ENCODE measurements at regions not wholly inside any gene's neighbourhood (a gene's known extent, or its start where the extent isn't known, plus 50 kb on each side); places are given as distances from the start of the nearest gene placed in this dataset.

DNA sequence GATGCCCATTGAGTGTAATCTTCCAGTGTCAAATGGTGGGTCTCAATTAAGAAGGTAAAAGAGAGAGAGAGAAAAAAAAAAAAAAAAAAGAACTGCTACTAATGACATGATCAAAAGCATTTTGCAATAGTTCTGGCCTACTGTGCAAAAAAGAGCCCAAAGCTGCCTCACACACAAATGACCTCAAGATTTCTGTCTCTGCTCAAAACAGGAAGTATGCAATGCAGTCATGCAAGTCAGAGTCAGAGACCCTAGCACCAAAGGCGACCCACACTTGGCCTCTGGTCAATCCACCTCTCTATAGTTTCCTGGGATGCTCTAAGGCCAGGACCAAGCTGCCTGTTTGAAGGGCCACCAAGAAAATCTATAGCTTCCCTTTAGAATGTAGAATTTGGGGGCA is 323.5 kb downstream of the VPS13C start:
- no peak for DNase-seq

DNA sequence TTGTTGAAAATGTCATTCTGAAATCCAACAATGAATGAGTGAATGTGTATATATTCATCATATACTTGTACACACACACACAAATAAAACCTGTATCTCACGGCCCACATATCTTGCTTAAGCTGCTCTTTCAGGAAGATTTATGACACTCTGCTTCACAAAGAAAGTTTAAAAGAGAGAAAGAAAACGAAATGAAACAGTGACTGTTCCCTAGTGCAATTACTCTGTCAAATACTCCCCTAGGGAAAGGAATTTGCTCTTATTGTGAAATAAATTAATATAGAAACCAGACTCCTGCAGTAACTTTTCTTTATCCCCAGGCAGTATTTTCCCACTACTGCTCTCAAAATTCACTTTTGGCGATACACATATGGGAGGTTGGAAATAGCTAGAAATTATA is 329.1 kb downstream of the VPS13C start:
- DNase-seq = no peak

DNA sequence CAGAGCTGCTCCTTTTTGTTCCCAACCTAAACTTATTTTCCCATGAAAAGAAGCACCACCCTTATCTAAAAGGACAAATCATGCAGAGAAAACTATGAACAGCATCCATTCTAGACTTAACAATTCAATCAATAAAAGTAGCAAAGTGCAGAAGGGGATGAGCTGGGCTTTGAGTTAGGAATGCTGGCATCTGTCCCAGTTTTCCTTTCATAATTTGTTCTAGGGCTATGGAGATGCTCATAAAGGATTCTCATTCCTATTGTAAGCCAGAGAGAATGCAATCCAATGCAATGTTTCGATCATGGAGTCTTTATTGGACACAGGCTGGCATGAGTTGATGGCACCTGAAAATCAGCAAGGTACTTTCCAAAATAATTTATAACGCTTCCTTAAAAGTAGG is 330.6 kb downstream of the VPS13C start:
- no peak for DNase-seq

DNA sequence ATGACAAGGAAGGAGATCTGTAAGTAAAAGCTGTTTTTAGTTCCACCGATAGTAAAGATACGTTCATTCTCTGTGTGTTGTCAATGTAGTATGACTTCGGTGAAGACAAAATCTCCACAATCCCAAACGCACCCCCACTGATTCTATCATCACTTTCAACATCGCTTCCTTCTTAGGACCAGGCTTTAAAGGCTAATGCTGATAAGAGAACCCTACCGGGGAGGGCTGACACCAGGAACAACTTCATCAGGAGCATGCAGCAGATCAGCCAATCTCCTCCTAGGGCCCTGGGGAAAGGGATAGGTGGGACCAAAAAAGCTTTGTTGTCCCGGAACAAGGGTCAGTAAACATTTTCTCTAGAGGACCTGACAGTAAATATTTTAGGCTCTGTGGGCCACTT is 334.1 kb downstream of the VPS13C start:
- no peak for DNase-seq

DNA sequence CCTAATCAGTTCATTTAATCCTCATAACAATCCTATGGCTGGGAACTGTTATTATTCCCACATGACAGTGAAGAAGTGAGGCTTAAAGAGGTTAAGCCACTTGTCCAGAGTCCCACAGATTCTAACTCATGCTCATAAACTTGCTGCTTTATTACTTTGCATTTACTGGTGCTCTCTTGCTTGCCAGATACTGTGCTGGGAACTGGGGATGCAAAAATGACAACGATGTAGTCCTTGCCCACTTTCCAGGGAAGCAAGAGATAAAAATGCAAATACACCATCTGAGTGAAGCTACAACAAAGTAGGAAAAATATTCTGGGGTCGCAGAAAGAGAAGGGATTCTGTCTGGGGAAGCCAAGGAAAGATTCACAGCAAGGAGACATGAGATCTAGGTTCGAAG is 335.0 kb downstream of the VPS13C start:
- no peak for DNase-seq

DNA sequence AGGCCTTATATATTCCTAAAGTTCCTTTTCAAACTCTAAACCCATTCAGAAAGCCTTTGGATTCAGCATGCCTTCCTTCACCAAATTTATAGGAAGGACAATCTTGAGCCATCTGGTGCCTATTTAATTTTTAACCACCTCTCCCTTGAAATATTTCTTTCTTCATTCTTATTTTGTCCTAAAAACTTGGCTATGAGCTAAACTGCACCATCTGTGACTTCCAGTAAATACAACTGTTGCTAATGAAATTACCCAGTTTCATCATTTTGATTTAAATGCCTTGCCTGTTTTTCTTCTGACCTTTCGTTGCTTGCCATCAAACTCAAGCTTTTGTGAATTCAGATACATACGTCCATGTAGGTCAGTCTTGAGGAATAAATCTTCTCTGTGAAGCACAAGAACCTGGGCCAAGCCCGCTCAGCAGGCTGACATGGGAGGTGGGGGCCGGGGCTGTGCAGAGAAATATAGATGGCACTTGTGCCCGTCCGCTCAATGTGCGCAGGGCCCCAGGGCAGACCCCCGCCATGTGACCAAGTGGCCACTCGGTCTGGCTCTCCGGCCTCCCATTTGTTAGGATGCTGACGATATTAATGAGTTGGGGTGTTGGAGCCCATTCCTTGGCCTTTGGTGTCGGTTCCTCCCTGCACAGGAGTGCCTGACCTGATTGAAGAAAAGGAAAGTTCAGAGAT is 335.9 kb downstream of the VPS13C start:
- DNase-seq = no peak

DNA sequence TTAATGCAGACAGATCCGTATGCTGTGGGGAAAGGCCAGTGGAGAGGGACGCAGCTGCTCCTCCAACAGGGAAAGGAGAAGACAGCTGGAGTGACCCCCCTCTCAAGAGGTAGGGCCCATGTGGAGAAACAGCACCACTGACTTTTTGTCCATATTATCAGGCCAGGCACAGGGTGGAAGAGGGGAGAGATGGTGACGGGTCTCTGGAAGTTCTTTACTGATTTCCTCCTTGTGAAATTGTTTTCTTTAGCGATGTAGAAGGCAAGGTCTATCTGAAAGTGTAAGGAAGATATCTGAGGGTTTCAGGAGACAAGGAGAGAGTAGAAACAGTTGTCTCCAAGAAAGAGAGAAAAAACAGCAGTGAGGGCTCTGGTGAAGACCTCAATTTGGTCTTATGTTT is 338.8 kb downstream of the VPS13C start:
- no peak for DNase-seq

DNA sequence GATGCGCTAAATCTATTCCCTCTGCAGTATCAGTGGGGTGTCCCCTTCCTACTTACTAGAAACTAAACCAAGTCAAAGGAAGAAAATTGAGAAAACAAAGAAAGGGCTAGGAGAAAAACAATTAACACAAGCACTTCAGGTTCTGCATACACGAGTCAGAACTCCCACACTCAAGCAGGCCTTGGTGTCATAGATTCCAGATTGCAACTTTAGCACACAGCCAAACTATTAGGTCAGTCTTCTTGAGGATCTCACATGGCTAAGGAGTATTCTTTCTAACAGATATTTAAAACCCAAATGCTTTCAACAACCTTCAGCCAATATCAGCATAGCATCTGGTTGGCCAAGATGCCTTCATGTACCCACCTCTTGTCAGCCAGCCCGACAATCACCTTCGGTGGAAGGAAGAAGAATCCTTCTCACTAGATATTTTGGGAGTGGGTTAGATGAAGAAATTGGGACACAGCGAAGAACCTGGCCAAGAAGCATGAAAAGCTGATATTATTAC is 340.0 kb downstream of the VPS13C start:
- DNase-seq = no peak

DNA sequence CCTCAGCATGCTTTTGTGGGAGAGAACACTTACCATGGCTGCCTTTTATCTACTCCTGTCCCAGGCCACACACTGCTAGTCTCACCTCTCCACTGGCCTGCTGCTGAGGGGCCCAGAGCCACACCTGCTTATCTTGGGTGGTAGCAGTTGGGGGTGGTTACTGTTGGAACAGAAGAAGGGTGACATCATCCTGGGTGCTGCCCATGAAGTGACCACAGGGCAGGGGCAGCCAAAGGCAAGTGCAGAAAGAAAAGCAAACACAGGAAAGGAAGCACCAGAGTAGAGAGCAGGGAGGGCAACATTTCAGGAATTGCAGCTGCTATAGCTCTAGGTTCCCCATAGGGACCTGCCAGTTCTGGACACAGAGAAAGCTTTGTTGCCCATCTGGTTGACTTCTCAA is 345.2 kb downstream of the VPS13C start:
- DNase-seq = peak; percentile 54

DNA sequence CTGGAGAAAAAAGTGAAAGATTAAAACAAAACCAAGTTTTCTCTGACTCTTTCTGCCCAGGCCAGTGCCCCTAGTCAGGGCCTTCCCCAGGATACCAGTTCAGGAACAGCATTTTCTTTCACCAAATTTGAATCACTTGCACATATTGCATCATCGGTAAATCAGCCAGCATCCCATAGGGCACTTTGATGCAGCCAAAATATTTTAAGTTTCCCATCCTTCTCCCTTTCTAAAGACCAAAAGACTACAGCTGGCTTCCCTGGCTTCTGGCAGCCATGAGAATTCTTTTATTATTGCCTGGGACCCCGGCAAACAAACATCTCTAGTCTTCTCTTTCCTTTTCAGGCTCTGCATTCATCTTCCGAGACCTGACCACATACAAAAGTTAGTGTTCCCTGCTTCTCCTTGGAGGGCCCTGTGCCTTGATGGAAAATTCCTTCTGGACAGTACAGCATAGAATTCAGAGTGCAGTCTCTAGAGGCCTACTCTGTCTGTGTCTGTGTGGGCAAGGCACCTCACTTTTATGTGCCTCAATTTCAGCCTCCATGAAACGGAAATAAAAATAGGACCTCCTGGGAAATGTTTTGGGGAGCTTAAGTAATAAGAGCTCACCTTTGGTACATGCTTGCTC is 348.0 kb downstream of the VPS13C start:
- DNase-seq = no peak

DNA sequence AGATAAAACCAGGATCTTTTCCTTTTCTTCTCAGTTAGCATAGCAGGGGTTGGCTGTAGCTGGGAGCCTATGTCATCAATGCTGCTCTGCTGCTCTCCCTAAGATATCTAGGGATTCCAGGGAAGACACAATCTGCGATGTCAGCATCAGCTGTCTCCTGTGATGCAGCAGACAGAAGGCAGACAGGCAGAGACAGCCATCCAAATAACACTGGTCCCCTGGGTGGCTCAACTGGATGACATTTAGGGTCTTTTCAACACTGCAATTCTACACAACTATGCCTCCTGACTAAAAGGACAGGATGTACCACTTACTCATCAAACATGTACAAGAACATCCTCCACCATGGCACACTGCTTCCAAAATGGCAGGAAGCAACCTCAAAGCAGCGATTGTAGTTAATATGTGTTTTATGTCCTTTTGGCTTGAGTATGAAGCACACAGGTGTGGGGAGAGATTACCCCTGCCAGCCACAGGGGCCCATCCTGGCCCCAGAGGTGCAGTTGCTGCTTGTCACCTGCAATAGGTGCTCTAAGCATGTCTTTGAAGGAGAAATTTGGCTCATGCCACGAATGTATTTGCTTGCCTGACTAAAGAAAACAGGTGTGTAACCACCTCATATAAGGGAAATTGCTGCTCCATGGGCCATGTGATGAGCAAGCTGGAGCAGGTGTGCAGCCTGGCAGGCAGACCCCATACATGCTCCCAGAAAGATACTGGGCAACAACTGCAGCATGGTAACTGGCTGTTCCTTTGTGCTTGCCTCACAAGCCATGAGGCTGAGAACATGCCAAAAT is 357.8 kb downstream of the VPS13C start:
- DNase-seq = peak; percentile 71

DNA sequence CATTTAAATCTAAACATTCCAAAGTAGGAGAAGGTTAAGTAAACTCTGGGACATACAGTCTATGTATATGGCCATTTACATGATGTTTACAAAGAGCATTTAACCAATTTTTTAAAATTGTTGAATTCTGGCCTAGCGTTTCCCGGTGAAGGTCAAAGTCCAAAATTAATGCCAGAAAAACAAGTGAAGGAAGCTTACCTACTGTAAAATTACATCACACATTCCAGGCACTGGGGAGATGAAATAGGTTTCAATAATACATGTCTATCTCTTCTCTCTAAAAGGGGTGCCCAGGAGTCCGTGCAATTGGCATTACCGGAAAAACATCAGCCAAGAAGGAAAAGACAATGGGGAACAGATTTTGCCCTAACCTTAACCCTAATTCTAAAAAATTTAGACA is 358.8 kb downstream of the VPS13C start:
- DNase-seq = no peak

DNA sequence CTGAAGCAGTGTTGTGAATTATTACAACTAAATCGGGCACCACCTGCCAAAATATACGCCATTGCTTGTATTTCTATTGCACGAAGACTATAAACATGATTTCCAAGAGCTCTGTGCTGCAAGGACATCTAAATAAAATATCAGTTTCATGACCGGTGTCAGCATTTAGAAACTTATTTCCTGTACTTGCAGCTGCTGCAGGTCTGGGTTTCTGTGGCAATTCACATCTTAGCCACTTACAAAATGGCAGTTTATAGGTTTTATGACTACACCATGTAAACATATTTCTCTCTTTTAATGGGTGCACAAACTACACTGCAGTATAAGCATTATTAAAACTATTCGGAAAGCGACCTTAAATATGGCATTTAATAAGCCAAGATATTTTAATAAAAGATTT is 359.4 kb downstream of the VPS13C start:
- no peak for DNase-seq

DNA sequence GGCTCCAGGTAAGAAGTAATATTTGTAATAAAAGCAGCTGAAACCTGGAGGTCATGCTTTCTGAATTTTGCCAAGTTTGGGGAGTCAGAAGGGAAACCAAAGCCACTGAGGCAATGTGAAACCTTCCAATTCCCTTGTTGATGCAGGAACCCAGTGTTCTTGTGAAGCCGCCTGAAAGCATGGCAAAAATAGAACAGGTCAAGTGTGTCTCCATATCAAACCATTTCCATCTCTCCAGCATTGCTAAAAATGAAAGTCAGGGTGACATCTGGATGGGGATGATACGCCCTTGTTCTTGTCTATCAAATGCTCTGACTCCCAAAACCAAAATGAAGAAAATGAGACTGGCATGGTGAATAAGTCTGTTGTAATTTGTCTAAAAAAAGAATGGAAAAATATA is 362.5 kb downstream of the VPS13C start:
- no peak for DNase-seq

DNA sequence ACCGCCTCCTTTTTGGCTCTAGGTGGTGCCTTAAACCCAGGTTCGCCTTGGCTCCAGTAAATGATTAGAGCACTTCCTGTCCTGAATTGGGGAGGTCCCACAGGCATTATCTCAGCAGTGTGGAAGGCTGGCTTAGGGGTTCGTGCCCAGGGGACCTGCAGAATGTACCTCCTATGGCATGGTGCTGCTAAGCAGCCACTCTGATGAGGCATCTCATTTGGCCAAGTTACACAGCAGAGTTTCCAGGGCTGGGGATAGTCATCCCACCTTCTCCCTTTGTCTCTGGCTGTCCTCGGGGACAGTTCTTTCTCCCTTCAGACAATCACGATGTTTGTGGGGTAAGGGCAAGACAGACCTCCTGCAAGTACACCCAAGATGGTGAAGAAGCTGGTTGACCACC is 371.2 kb downstream of the VPS13C start:
- no peak for DNase-seq

DNA sequence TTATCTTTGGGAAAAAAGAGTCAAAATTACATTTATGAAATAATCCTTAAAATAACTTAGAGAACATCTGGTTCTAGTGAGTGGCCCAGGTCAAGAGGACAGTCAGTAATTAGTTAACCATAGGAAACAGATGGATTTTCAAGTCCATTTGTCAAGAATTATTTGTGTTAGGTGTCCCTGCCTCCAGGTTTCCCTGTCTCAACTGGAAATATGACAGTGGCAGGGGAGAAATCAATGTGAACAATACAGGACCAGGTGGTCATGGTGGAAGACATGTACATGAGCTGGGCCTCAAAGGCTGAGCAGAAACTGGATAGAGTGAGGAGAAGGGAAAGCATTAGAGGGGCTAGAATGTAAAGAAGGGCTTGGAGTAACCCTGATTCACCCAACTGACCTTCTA is 372.6 kb downstream of the VPS13C start:
- DNase-seq = no peak

DNA sequence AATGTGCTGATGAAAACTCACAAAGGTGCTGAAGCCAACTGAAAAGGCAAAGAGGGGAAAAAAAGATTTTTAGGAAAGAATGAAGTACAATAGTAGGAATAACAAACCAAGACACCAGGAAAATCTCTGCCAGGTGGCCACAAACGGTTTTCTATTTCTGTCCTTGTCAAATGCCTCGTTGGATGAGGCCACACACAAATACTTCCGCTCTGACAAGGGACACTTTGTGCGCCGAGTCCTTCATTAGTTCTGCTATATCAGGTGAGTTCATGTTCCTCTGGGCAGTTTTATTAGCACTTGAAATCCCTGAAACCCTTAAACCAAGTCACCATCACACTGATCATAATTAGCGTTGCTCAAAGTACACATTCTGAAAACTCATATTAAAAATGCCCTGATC is 373.1 kb downstream of the VPS13C start:
- DNase-seq = no peak

DNA sequence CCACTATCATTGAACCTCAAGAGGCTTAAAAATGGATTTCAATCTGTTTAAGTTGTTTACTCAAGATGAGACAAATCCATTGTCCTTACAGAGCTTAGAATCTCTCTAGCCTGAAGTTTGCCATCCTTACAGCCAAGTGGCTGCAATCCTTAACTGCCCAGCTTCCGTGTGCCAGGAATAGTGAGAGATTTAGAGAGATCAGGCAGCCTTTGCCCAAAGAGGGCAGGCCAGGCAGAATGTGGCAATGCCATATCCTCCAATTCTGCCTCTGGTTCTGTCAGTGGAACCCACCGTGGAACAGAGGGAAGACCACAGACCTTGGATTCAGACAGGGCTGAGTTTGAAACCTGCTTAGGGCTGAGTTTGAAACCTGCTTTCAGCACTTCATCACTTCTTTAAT is 374.3 kb downstream of the VPS13C start:
- no peak for DNase-seq

DNA sequence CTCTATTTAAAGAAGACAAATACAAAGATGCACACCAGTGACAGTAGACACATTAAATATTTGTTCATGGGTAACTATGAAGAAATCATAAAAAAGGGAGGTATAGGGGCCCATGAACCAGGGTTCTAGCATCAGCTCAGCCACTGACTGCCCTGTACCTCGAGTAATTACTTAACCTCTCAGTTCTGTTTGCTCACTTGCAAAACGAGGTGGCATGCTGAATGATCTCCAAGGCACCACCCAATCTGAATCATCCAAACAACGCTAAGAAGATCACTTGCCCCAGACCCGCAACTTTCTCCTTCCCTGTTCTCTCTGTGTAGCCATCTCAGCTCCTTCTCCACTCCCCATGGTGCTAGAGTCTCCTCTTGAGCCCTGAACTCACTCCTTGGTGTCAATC is 374.7 kb downstream of the VPS13C start:
- no peak for DNase-seq

DNA sequence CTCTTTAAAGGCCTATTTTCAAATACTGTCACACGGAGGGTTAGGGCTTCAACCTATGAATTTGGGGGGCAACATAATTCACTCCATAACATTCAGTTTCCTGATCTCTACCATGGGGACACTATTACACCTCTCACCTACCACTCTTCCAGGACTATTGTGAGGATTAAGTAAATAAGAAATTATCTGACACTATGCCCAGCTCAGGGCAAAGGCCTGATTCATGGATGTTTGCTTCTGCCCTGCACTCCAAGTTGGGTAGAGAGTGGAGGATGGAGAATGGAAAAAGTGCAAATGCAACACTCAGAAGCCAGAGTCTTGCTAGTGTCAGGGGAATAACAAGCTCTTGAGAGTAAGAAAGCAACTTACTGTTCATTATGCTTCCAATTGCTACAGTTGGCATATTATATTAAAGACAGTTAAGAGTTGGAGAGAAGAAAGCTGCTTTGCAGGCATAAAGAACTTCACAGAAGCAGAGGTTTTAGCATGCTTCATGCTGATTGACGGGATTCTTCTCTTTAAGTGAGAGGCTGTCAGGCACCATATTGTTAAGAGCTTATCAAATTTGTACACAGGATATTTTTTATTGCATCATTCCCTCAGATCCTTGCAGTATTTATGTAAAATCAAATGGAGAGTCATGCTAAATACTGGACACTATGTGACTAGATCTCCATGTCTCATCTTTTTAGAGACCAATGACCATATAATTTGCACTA is 375.3 kb downstream of the VPS13C start:
- DNase-seq = no peak

DNA sequence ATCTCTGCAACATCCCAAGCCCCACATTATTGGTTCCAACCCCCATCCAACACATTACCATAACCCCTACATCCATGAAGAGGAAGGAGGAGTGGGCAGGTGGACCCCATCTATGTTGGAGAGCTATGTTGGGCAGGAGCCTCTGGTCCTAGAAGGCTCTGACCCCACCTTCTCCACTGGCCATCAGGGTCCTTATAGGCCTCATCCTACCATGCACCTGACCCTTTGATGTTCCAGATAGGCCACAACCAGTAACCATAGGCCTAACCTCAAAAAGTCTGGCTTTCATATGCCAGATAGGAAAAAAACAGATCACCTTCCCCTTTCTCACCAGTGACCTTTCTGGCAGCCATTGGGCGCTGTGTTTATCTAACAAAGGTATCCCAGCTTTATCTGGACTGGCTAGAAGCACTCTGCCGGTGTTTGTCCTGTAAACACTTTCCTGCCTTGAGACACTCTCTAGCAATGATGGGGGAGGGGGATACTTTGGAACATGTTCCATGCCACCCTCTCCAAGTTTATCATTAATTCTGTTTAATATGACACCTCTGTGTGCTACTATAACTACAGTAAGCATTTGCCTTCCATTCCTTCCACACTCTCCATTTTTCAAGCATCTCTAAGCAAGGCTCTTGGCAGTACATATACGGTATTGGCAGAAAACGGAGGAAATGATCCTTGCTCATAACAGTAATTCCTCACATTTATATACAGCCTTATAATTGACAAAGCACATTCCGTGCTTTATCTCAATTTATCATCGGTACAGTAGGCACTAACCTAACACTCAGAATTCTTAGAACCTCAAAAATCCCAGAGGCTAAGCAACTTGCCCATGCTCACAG is 377.1 kb downstream of the VPS13C start:
- no peak for DNase-seq

DNA sequence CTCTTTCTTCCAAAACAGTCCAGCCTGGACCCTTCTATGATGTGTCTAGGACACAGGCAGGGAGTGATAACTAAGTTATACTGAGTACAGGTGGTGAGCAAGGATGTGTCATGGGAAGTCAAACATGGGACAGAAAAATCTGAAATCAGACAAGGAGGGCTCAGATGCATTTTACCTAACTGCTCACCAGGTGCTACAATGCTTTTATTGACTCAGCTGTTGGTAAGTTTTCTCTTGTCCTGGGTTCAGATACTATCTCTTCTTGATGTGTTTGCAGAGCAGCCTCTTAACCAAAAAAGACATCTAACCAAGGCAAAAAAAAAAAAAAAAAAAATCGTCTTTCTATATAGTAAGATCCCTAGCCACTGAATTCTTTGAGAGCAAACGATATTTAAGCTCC is 378.6 kb downstream of the VPS13C start:
- no peak for DNase-seq

DNA sequence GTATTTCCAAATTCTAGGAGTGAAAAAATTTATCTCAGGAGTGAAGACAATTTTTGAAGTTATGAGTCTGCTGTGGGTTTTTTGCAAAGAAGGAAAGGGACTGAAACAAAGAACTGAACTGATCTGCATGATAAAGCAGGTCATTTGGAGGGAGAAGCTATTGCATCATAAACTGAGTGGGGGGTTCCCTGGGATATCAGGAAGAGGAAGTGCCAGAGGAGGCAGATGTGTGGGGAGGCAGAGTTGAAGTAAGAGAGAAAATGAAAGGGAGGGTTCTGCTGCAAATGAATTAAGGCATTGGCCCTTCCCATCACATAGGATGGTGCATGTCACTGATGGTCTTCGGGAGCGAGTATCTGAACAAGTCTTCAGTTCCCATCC is 379.2 kb downstream of the VPS13C start:
- no peak for DNase-seq
